ENCODE measurements at regions not wholly inside any gene's neighbourhood (a gene's known extent, or its start where the extent isn't known, plus 50 kb on each side); places are given as distances from the start of the nearest gene placed in this dataset.

GRCh38 chr5:20128343-20128742, 140.3 kb upstream of the CDH18 start (continued):
- TF ChIP-seq TOX (CRISPR knock-in tag; IDR thresholded peaks at IDR 0.05; ENCODE audit: borderline replicate concordance) = no peak

- no peak for ATAC-seq
These were observed 126.5 kb upstream of the CDH18 start for GRCh38 chr5:20114526-20114925.

GRCh38 chr5:20113931-20114330, 125.9 kb upstream of the CDH18 start:
- no peak for TF ChIP-seq ZFP3 (CRISPR knock-in tag; IDR thresholded peaks at IDR 0.05)
- TF ChIP-seq POU6F1 (CRISPR knock-in tag; IDR thresholded peaks at IDR 0.05; ENCODE audit: borderline replicate concordance, low read depth) = no peak
- TF ChIP-seq ZNF70 (CRISPR knock-in tag; IDR thresholded peaks at IDR 0.05) = no peak
- no peak for TF ChIP-seq RARB (CRISPR knock-in tag; IDR thresholded peaks at IDR 0.05)
- TF ChIP-seq TOX (CRISPR knock-in tag; IDR thresholded peaks at IDR 0.05; ENCODE audit: borderline replicate concordance) = no peak
- TF ChIP-seq CSRNP3 (CRISPR knock-in tag; IDR thresholded peaks at IDR 0.05) = no peak
- TF ChIP-seq ZNF565 (CRISPR knock-in tag; conservative IDR thresholded peaks at IDR 0.05; ENCODE audit: low read depth) = no peak
- no peak for ATAC-seq

More at GRCh38 chr5:20114526-20114925, 126.5 kb upstream of the CDH18 start:
- TF ChIP-seq ZFP3 (CRISPR knock-in tag; IDR thresholded peaks at IDR 0.05) = no peak
- no peak for TF ChIP-seq ZNF8 (CRISPR knock-in tag; IDR thresholded peaks at IDR 0.05)
- TF ChIP-seq BACH2 (CRISPR knock-in tag; IDR thresholded peaks at IDR 0.05; ENCODE audit: borderline replicate concordance) = no peak
- TF ChIP-seq CSDC2 (CRISPR knock-in tag; IDR thresholded peaks at IDR 0.05) = no peak
- TF ChIP-seq CSRNP3 (CRISPR knock-in tag; IDR thresholded peaks at IDR 0.05) = no peak
- TF ChIP-seq ARNTL (CRISPR knock-in tag; IDR thresholded peaks at IDR 0.05; ENCODE audit: borderline replicate concordance, low read depth) = no peak

- no peak for ATAC-seq
- no peak for TF ChIP-seq GLIS3 (CRISPR knock-in tag; IDR thresholded peaks at IDR 0.05)
- TF ChIP-seq PATZ1 (CRISPR knock-in tag; IDR thresholded peaks at IDR 0.05; ENCODE audit: borderline replicate concordance) = no peak
- no peak for TF ChIP-seq ESRRG (CRISPR knock-in tag; IDR thresholded peaks at IDR 0.05)
- no peak for TF ChIP-seq ARNTL (CRISPR knock-in tag; IDR thresholded peaks at IDR 0.05; ENCODE audit: borderline replicate concordance, low read depth)
- TF ChIP-seq CREB5 (CRISPR knock-in tag; IDR thresholded peaks at IDR 0.05; ENCODE audit: low read depth) = no peak
- TF ChIP-seq CSRNP3 (CRISPR knock-in tag; IDR thresholded peaks at IDR 0.05) = no peak
- TF ChIP-seq RARB (CRISPR knock-in tag; IDR thresholded peaks at IDR 0.05) = no peak
- TF ChIP-seq BACH2 (CRISPR knock-in tag; IDR thresholded peaks at IDR 0.05; ENCODE audit: borderline replicate concordance) = no peak
- TF ChIP-seq SNAI2 (CRISPR knock-in tag; IDR thresholded peaks at IDR 0.05) = no peak
- TF ChIP-seq TSHZ2 (CRISPR knock-in tag; IDR thresholded peaks at IDR 0.05) = no peak
- TF ChIP-seq ZFP30 (CRISPR knock-in tag; IDR thresholded peaks at IDR 0.05) = no peak
- no peak for TF ChIP-seq ZNF70 (CRISPR knock-in tag; IDR thresholded peaks at IDR 0.05)
- TF ChIP-seq ISL1 (CRISPR knock-in tag; IDR thresholded peaks at IDR 0.05) = no peak
- no peak for TF ChIP-seq POU6F1 (CRISPR knock-in tag; IDR thresholded peaks at IDR 0.05; ENCODE audit: borderline replicate concordance, low read depth)
- no peak for TF ChIP-seq ZFP3 (CRISPR knock-in tag; IDR thresholded peaks at IDR 0.05)
- no peak for TF ChIP-seq CSDC2 (CRISPR knock-in tag; IDR thresholded peaks at IDR 0.05)
These were observed 125.2 kb upstream of the CDH18 start for GRCh38 chr5:20113031-20113715.

Measured in SK-N-SH treated with all-trans-retinoic acid at 6 μM for 48 hours (cell line).